HG02981 (cell line): ENCODE measurements at regions not wholly inside any gene's neighbourhood (a gene's known extent, or its start where the extent isn't known, plus 50 kb on each side); places are given as distances from the start of the nearest gene placed in this dataset.
"Not testable (repeated sequence)": the region's sequence is repeated elsewhere in the genome, so short reads cannot be mapped to it uniquely, and the experiment has no call there.

ENCODE experiments used
- ATAC-seq: cut with Tn5 transposase; IDR thresholded peaks from one replicate; pipeline ENCODE4 v1.9.1; 2021; ENCODE audit warnings: mild to moderate bottlenecking, moderate library complexity; ENCODE audit not compliant: unreplicated experiment

DNA sequence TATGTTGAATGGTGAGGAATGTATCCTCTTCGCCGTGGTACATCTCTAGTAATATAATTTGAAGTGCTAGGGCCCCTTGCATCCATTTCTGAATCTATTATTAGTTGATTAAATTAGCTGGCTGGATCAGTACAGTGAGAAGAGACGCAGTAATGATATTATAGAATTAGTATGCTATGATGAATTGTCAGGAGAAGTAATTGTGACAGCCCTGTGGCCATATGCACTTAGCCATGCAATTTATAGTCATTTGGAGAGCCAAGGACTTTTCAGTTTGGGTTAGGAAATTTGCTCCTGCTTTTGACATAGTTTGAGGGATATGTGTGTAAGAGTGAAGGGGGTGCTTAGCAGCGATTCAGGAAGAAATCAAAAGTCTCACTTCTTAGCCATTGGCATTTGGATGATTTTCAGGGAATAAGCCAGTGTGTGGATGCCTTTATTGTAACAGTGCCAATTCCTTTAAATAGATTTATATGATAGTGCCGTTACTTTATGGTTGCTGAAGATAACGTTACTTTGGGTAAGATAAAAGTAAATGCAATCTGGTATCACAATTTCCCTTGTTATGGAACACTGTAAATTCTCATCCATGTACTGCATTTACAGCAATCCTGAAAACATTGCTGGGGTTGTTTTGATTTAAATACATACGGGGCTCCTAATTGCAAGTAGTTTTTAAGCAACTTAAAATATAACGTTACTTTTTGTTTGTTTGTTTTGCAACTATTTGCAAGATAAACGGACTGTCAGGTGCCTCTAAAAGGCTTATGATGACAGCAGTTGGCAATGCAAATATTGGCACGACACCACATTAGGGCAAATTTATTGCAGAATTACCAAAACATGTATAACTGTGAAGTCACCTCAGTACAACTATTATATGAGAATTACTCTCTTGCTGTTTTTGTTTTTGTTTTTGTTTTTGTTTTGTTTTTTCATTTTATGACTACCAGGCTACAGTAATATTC, 875.4 kb upstream of the WWC1 start:
- ATAC-seq = no peak

DNA sequence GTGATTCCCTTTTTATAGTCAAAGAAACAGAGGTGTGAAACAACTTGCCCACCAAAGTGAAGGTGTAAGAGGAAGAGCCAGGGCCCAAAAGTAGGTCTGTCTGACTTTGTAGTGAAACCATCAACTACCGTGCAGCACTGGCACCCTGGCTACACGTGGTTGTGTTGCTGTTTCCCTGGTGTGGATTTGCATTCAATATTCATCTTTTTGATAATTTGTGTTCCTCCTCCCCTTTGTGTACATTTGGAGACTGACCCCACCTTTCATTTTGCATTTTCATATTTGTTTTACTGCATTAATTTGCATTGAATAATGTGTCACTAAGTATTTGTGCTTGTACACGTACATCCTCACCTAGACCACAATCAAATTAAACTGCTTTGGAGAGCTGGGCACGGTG, 873.8 kb upstream of the WWC1 start:
- ATAC-seq = no peak

DNA sequence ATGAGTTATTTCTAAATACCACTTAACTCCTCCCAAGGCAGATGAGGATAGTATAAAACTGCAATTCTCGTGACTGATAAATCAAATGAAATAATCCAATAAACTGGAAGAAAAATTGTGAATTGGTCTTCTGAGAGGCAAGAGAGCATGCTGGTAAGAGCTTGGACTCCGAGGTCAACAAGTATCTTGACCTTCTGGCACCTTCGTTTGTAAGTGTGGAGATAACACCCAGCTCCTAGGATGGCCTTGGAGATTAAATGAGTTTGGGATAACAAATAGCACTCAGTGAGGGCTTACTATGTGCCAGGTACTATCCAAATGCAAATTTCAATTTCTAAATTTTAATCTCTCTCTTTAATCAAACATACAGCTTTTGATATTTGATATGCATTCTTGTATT, 866.3 kb upstream of the WWC1 start:
- no peak for ATAC-seq

DNA sequence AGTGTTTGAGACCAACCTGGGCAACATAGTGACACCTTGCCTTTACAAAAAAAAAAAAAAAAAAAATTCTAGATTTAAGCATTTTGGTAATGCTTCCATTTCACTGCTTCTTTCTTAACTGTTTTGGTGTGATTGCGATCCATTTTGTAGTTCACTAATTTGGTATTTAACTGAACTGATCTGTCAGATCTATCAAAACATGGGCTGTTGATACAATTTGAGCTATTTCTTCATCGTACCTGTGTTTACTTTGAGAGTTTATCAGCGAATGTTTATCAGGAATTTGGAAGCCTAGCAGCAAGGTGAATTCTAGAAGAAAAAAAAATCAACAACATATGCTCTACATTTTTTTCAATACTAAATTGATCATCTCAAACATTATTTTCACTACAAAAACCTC, 864.9 kb upstream of the WWC1 start:
- ATAC-seq = no peak

DNA sequence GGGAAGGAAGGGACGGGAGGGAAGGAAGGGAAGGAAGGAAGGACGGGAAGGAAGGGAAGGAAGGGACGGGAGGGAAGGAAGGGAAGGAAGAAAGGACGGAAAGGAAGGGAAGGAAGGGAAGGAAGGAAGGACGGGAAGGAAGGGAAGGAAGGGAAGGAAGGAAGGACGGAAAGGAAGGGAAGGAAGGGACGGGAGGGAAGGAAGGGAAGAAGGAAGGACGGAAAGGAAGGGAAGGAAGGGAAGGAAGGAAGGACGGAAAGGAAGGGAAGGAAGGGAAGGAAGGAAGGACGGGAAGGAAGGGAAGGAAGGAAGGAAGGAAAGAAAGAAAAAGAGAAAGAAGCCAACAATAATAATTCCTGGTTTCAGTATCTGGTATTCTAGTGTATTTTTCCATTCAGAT, 863.8 kb upstream of the WWC1 start:
- ATAC-seq = not testable (repeated sequence)

DNA sequence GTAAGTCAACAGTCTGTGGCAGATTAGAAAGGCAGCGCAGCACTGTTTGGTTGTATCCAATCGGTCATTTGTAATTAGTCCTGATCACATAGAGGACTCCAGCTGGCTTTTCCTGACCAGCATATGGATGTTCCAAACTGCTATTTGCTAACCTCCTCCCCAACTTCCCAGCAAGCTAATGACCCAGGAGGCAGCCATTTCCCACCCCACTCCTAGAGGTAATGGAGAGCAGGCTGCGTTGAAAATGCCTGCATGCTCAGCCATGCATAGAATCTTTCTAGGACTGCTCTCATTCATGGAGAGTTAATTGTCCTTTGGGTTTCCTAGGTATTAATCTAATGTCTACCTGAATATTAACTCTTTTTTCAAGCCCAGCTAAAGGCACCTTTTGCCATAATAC, 850.6 kb upstream of the WWC1 start:
- no peak for ATAC-seq

DNA sequence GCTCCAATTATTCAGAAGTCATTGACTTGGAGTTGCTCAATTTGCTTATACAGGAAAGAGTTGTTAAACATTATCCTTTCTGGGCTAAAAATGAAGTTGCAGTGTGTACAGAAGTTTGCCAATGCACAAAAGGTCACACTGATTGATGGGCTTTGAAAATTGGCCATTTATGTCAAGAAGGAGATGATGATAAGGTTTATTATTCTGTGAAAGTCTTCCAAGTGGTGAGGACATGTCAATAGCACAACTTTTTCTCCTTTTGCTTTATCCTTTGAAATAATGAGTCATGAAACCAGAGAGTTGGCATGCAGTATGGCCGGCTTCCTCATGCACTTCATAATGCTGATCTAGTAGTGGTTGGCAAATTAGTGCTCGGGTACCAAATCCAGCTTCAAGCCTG, 848.5 kb upstream of the WWC1 start:
- no peak for ATAC-seq

DNA sequence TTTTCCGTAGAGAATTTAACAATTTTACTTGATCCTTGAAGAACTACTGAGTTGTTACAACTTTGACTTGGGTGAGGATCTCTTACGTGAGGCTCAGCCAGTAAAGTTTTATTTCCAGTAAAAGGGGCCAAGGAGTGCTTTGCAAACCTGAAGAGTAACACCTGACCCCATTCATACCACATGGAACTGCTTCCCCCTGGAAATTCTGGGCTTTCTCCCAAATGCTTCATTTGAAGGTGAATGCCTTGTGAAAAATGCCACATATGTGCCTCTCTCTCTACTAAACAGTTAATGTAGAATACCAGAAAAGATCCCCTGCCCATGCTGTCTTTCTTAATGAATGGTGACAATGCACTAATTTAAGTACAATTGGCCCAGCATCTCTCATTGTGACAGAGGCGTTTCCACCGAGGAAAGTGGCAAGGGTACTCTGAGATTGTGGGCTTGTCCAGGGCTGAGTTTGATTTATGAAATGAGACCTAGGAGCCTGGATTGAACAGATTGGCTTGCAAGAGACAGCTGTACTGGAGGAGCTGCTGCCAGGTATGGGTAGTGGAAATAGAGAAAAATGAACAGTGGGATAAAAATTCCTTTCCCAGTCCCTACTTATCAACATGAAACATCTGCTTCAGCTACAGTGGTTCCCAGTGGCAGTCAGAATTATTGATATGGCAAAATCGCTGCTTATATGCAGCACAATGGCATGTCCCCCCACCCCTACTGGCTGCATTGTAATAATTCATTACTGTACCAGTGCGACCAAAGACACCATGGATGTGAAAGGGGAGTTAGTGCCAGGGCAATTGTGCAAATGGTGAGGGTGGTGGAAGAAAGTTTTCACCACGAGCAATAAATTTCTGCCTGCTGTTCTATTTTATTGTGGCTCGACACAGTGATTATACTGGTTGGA, 843.7 kb upstream of the WWC1 start:
- no peak for ATAC-seq

DNA sequence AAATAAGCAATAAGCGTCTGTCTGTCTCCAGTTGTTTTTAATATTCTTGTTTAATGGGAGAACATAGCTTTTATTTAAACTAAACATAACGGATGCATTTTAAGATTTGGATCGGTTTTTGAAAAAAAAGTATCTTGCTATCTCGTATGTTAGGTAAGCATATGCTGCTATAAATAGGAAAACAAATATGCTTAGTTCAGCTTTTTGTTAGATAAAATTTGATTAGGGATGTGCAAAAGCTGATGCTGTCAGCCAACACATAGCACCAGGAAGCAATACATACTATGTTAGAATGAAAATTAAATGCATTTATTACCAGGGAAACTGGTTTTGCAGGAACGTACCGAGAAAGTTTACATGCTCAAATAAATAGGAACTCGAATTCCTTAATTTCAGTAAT, 843.1 kb upstream of the WWC1 start:
- no peak for ATAC-seq

DNA sequence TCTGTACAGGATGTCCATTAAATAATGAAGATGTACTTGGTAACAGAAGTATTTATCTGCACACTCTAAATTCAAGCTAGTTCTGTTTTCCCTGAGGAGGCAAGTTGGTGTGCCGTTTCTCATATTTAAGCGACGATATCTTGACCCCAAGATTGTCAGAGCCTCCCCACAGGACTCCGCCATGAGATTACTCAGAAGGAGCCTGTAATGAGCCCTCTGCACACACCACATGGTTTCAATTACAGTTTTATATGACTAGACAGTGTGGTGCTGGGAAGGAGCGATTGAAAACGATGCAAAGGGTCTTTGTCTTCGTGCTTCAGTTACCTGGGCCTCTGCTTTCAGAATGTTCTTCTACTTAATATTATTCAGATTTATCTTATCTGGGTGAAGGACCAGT, 840.4 kb upstream of the WWC1 start:
- no peak for ATAC-seq

DNA sequence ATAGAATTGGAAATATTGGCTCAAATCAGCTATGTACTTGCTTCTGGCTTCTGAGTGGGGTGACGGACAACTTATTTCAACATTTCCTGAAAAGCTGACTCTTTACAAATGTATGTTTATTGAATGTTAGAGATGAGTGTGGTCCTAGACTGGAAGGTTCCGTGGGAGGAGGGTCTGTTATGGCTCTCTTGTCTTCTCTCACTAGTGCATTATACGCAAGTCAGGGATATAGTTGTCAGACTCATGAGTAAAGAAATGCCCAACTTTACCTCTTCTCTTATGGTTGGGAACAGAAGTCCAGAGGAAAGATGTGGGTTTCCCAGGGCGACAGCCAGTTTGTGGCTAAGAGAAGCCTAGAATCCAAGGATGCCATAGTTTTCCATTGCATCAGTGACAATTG, 839.3 kb upstream of the WWC1 start:
- ATAC-seq = no peak

DNA sequence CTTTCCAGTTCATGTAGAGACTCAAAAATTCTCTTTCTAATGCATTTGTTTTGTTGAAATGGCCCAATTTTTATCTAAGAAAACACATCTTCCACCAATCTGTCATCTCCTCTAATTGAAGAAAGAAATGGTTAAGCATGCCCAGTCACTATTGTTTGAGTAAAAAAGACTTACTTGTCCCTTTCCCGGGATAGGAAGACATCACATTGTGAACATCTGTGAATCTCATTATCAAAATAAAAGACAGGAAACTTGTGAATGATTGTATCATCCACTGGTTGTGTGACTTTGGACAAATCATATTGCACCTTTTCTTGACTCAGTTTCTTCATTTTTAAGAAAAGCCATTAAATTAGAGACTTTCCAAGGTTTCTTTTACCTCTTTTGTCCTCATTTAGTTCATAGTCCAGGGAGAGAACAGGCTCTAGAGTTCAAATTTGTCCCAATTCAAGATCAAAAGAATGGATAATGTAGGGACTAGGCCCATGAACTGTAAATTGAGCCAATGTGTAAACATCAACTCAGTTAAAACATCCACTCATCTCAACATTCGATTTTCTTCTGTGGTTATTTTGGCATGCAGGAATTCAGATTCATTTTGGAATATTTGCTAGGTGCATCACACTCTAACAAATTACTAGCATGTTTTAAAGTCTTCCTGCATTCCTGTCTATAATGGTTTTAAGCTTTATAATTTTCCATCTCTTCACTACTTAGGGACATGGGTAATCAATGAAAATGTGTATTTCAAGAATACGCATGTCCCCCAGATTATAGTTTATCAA, 838.0 kb upstream of the WWC1 start:
- no peak for ATAC-seq

DNA sequence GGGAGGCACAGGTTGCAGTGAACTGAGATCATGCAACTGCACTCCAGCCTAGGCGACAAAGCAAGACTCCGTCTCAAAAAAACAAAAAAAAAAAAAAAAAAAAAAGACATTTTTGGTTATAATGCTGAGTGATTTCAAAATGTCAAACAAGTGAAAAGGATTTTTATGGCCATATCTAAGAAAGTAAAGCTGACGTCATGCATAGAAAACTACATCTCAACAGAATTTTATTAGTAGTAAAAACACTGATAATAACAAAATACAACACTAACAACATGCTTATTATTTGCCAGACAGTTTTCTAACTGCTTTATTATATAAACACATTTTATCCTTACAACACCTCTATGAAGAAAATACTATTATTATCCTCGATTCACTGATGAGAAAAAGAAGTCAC, 833.0 kb upstream of the WWC1 start:
- ATAC-seq = no peak

DNA sequence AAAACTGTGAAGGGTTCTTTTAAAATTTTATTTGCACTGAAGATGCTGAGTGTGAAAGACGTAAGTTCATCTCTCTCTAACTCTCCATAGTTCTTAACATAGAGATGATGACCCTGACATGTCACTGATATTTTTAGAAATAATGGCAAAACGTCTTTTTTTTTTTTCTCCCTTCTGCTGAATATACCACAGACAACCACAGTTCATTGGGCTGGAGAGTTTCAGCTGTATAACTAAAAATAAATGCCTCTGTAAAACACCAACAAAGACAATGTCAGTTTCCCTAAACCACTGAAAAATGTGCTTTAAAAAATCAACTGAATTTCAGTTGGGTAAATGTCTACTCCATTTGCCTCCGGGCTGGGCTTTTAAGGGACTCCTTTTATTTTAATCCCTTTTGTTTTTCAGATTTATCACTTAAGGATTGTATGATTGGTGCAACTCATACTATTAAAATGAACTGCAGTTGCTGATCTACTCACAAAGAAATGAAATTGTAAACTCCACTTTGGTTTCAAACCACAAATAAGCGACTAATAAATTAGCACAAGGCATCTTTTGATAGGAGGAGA, 830.9 kb upstream of the WWC1 start:
- no peak for ATAC-seq

DNA sequence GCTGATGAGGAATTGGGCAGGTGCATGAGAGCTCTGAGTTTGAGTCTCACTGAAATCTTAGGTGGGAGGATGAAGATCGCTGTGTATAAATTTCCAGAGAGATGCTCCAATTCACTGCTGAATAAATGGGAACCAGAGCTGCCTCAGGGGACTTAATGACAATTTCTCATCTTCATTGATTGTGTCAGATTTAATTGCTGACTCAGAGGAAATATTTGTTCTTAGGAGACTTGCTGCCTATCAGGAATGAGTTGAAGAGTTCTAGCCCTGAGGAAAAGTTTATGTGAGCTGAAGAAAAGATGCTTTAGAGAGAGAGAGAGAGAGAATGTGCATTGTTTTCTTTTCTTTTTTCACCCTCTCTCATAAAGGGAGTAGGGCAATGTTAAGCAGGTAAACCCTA, 827.5 kb upstream of the WWC1 start:
- ATAC-seq = no peak

DNA sequence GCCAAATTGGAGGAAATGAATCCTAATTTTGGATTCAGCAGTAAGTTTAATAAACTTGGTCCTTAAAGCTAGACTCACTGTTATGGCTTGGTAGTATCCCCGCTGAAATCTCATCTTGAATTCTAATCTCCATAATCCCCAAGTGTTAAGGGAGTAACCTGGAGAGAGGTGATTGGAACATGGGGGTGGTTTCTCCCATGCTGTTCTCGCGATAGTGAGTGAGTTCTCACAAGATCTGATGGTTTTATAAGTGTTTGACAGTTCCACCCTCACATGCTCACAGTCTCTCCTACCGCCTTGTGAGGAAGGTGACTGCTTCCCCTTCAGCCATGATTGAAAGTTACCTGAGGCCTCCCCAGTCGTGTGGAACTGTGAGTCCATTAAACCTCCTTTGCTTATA, 824.5 kb upstream of the WWC1 start:
- no peak for ATAC-seq

DNA sequence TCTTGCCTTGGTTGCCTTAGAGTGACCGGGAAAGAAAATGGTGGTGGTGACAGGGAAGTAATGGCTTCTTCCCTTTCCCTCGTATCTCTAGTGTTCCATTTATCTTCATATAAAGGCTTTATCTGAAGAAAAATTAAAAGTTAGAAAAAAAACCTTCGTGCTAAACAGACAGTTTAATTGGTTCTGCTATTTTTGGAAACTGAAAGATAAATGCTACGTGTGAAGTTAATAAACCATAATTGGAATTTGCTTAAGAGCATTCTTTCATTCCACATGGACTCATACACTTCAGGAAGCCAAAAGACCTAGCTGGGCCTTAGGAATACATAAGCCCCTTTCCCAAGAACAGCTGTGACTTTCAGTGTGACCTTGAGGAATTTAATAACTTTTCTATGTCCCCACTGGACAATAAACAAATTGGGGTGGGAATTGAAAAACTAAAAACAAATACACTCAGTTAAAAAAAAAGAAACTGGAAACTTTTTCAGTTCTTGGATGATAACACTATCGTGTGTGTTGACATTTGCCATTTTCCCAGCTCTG, 818.8 kb upstream of the WWC1 start:
- ATAC-seq = no peak

DNA sequence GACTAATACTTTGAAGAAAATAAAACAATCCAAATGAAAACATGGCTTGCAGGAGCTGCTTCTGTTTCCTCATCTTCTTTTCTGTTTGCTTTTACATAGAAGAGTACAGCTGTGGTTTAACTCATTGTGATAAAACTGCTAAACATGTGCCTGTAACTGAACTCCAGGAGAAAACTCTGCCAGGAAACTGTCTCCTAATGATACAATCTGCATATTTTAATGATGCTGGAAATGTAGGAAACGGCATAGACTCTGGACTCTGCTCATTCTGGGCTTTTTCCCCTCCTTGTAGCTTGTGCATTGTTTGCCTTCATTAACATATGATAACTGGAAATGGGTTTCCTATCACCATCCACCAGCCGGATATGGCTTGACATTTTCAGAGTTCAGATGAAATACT, 813.3 kb upstream of the WWC1 start:
- no peak for ATAC-seq

DNA sequence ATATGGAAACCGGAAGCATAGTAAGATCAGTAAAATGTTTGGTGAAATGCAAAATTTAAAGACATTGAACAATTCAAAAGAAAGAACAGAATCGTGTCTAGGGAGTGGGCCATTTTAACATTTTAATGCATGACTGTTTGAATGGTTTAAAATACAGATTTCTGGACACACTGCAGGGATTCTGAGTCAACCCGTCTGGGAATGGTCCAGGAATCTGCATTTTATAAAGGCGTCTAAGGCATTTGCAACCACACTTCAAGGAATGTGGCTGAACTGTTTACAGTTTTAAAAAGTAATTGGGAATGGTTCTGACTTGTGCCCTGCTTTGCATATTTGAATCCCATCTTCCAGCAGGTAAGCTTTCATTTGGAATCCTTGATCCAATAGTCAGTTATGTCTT, 811.7 kb upstream of the WWC1 start:
- ATAC-seq = no peak

DNA sequence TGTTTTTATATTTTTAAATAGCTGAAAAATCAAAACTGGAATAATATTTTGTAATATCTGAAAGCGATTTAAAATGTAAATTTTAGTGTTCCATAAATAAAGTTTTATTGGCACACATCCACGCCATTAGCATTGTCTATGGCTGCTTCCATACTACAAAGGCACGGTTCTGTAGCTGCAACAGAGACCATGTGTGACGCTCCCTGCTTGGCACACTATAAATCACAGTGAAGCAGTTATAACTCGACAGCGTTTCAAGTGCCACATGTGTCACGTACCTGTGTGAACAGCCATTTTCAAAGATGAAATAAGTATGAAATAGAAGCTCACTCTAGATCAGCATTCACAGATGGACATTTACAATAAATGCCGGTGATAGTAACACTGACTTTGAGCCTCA, 810.1 kb upstream of the WWC1 start:
- no peak for ATAC-seq

DNA sequence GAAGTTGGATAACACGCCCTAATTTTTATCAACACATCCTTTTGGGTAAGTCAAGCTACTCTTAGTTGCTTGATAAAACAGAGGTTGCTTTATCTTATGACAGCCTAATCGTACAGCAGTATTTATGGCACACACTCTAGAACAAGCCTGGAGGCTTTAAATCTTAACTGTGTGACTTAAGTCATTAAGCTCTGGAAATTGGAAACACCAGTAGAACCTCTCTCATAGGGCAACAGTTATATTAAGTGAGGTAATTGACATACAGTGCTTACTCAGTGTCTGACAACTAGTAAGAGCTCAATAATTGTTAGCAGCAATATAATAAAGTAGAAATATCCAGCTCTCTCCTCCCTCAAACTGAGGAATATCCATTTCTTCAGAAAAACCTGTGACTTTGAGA, 808.9 kb upstream of the WWC1 start:
- no peak for ATAC-seq
